H9 (cell line): ENCODE measurements at regions not wholly inside any gene's neighbourhood (a gene's known extent, or its start where the extent isn't known, plus 50 kb on each side); places are given as distances from the start of the nearest gene placed in this dataset.

Experiments
- DNase-seq: peaks from one replicate; pipeline ENCODE4 v3.0.0-alpha.2; 2017
- H2AFZ ChIP-seq: one replicate; pipeline ENCODE4 v1.6.1; 2013; ENCODE audit warnings: mild to moderate bottlenecking, low read length, control low read depth, moderate library complexity
- H2AK5ac ChIP-seq: 2 replicates; pipeline ENCODE4 v1.6.1; 2013; ENCODE audit warnings: low read length, control low read depth, mixed read lengths; ENCODE audit not compliant: insufficient read length
- H2BK120ac ChIP-seq: one replicate; pipeline ENCODE4 v1.6.1; 2013; ENCODE audit warnings: low read depth, mild to moderate bottlenecking, low read length, control low read depth, inconsistent platforms; ENCODE audit not compliant: poor library complexity, severe bottlenecking
- H2BK12ac ChIP-seq: 2 replicates; pipeline ENCODE4 v1.6.1; 2013; ENCODE audit warnings: low read length, control low read depth, mixed read lengths, low read depth; ENCODE audit not compliant: insufficient read length
- H2BK15ac ChIP-seq: 2 replicates; pipeline ENCODE4 v1.6.1; 2013; ENCODE audit warnings: low read depth, low read length, control low read depth
- H2BK20ac ChIP-seq: one replicate; pipeline ENCODE4 v1.6.1; 2013; ENCODE audit warnings: low read depth, mild to moderate bottlenecking, low read length, control low read depth, inconsistent platforms; ENCODE audit not compliant: poor library complexity, severe bottlenecking
- H2BK5ac ChIP-seq: 2 replicates; pipeline ENCODE4 v1.6.1; 2013; ENCODE audit warnings: low read length, control low read depth, mixed read lengths; ENCODE audit not compliant: insufficient read length
- H3K14ac ChIP-seq: 2 replicates; pipeline ENCODE4 v1.6.1; 2013; ENCODE audit warnings: low read length, control low read depth; ENCODE audit not compliant: insufficient read depth
- H3K18ac ChIP-seq: 2 replicates; pipeline ENCODE4 v1.6.1; 2013; ENCODE audit warnings: low read depth, mild to moderate bottlenecking, mixed read lengths, low read length, control low read depth; ENCODE audit not compliant: insufficient read length
- H3K23ac ChIP-seq: 2 replicates; pipeline ENCODE4 v1.6.1; 2013; ENCODE audit warnings: low read length, control low read depth, mixed read lengths, low read depth; ENCODE audit not compliant: insufficient read length
- H3K23me2 ChIP-seq: 2 replicates; pipeline ENCODE4 v1.6.1; 2013; ENCODE audit warnings: low read depth, mild to moderate bottlenecking, mixed read lengths, low read length, control low read depth; ENCODE audit not compliant: insufficient read length, poor library complexity, severe bottlenecking
- H3K27ac ChIP-seq: 2 replicates; pipeline ENCODE4 v1.5.1; 2013; ENCODE audit warnings: low read length, control low read depth, mixed read lengths, low read depth; ENCODE audit not compliant: insufficient read length
- H3K27me3 ChIP-seq: 2 replicates; pipeline ENCODE4 v1.6.1; 2013; ENCODE audit warnings: low read length, control low read depth, inconsistent platforms; ENCODE audit not compliant: insufficient read depth
- H3K4ac ChIP-seq: 2 replicates; pipeline ENCODE4 v1.6.1; 2013; ENCODE audit warnings: low read depth, mild to moderate bottlenecking, control low read depth, inconsistent platforms, low read length, moderate library complexity
- H3K4me1 ChIP-seq: 2 replicates; pipeline ENCODE4 v1.6.1; 2013; ENCODE audit warnings: low read length, control low read depth, inconsistent platforms; ENCODE audit not compliant: insufficient read depth
- H3K4me2 ChIP-seq: 2 replicates; pipeline ENCODE4 v1.6.1; 2013; ENCODE audit warnings: low read length, control low read depth, mixed read lengths; ENCODE audit not compliant: insufficient read length, insufficient read depth
- H3K56ac ChIP-seq: 2 replicates; pipeline ENCODE4 v1.6.1; 2013; ENCODE audit warnings: low read depth, mild to moderate bottlenecking, mixed read lengths, low read length, control low read depth; ENCODE audit not compliant: insufficient read length
- H3K79me1 ChIP-seq: 2 replicates; pipeline ENCODE4 v1.6.1; 2013; ENCODE audit warnings: low read depth, mild to moderate bottlenecking, moderate library complexity, low read length, control low read depth, inconsistent platforms; ENCODE audit not compliant: insufficient read depth, poor library complexity, severe bottlenecking
- H3K79me2 ChIP-seq: 2 replicates; pipeline ENCODE4 v1.6.1; 2013; ENCODE audit warnings: low read length, control low read depth, inconsistent platforms; ENCODE audit not compliant: insufficient read depth
- H3K9ac ChIP-seq: 2 replicates; pipeline ENCODE4 v1.6.1; 2013; ENCODE audit warnings: low read length, control low read depth, mixed read lengths; ENCODE audit not compliant: insufficient read length; ENCODE audit errors: extremely low read depth
- H3K9me3 ChIP-seq: one replicate; pipeline ENCODE4 v1.6.1; 2013; ENCODE audit warnings: low read depth, low read length, inconsistent platforms; ENCODE audit not compliant: control insufficient read depth
- H3T11ph ChIP-seq: one replicate; pipeline ENCODE4 v1.6.1; 2013; ENCODE audit warnings: mild to moderate bottlenecking, low read length, control low read depth, inconsistent platforms
- H4K20me1 ChIP-seq: one replicate; pipeline ENCODE4 v1.6.1; 2013; ENCODE audit not compliant: control insufficient read depth, insufficient read length, insufficient read depth
- H4K5ac ChIP-seq: 2 replicates; pipeline ENCODE4 v1.6.1; 2013; ENCODE audit warnings: low read depth, mild to moderate bottlenecking, mixed read lengths, low read length, control low read depth; ENCODE audit not compliant: insufficient read length
- H4K8ac ChIP-seq: replicated peaks from 2 replicates; pipeline ENCODE4 v1.6.1; 2013; ENCODE audit warnings: low read length, control low read depth, mixed read lengths, low read depth; ENCODE audit not compliant: insufficient read length
- H4K91ac ChIP-seq: 2 replicates; pipeline ENCODE4 v1.6.1; 2013; ENCODE audit warnings: low read depth, mild to moderate bottlenecking, moderate library complexity, mixed read lengths, low read length, control low read depth; ENCODE audit not compliant: insufficient read length
- H3K27ac Mint-ChIP-seq, 3 experiments: 2 replicates in 2 of 3; 3 replicates in 1 of 3; pipeline ENCODE4 v1.8.0; 2020 to 2021; ENCODE audit warnings: mixed read lengths in 3 of 3, mild to moderate bottlenecking in 1 of 3, moderate library complexity in 1 of 3
- H3K27me3 Mint-ChIP-seq: 2 replicates; pipeline ENCODE4 v1.8.0; 2021; ENCODE audit warnings: low read depth, mild to moderate bottlenecking, moderate library complexity, mixed read lengths
- H3K36me3 Mint-ChIP-seq, 3 experiments: 2 replicates in 2 of 3; 3 replicates in 1 of 3; pipeline ENCODE4 v1.8.0; 2020 to 2021; ENCODE audit warnings: low read depth in 3 of 3, mixed read lengths in 3 of 3; ENCODE audit not compliant: insufficient read depth in 1 of 3
- H3K4me1 Mint-ChIP-seq, 2 experiments: 2 replicates each; pipeline ENCODE4 v1.8.0; 2020; ENCODE audit warnings: mixed read lengths in 2 of 2
- H3K4me3 Mint-ChIP-seq, 2 experiments: 2 replicates in 1 of 2; 3 replicates in 1 of 2; pipeline ENCODE4 v1.8.0; 2020 to 2021; ENCODE audit warnings: mild to moderate bottlenecking in 2 of 2, mixed read lengths in 2 of 2, moderate library complexity in 1 of 2
- H3K9me3 Mint-ChIP-seq, 2 experiments: 2 replicates in 1 of 2; 3 replicates in 1 of 2; pipeline ENCODE4 v1.8.0; 2020; ENCODE audit warnings: mild to moderate bottlenecking in 2 of 2, mixed read lengths in 2 of 2, moderate library complexity in 1 of 2
- WGBS: extraction: QIAGEN DNeasy Blood & Tissue Kit; methylation state at CpG from one replicate; pipeline ENCODE4 v1.1.7; 2013; ENCODE audit warnings: missing lambda C conversion rate, low lambda C conversion rate, mixed read lengths; ENCODE audit not compliant: insufficient read length; ENCODE audit errors: extremely low coverage; 5-methylcytosine and 5-hydroxymethylcytosine counted together
- TF ChIP-seq, protein P1 (sequence below): fragments of 200-600 bp; sonication (generic); conservative IDR thresholded peaks from 3 replicates; pipeline ENCODE4 v1.8.0; 2021; ENCODE audit warnings: antibody characterized with exemption, mild to moderate bottlenecking

GRCh38 chr3:25035526-25035925, 392.5 kb upstream of the RARB start:
- H2BK12ac ChIP-seq = no peak overlapping the region
- H3K4me3 Mint-ChIP-seq = no peak overlapping the region
- no peak overlapping the region for H3K14ac ChIP-seq
- TF ChIP-seq, protein P1, sequence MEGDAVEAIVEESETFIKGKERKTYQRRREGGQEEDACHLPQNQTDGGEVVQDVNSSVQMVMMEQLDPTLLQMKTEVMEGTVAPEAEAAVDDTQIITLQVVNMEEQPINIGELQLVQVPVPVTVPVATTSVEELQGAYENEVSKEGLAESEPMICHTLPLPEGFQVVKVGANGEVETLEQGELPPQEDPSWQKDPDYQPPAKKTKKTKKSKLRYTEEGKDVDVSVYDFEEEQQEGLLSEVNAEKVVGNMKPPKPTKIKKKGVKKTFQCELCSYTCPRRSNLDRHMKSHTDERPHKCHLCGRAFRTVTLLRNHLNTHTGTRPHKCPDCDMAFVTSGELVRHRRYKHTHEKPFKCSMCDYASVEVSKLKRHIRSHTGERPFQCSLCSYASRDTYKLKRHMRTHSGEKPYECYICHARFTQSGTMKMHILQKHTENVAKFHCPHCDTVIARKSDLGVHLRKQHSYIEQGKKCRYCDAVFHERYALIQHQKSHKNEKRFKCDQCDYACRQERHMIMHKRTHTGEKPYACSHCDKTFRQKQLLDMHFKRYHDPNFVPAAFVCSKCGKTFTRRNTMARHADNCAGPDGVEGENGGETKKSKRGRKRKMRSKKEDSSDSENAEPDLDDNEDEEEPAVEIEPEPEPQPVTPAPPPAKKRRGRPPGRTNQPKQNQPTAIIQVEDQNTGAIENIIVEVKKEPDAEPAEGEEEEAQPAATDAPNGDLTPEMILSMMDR = no peak
- no peaks in the 10 kb centered on the region for H4K20me1 ChIP-seq
- no peak overlapping the region for H3T11ph ChIP-seq
- WGBS = no CpG with 5 or more reads among the region's 1 CpG
- DNase-seq = no peak
- no peaks in the 10 kb centered on the region for H3K79me2 ChIP-seq
- no peak overlapping the region for H4K5ac ChIP-seq
- H3K27me3 Mint-ChIP-seq = peaks cover 2% of the 10 kb centered on the region; the same call in 1 of the 2 replicates
- H2AFZ ChIP-seq = no peak overlapping the region
- no peak overlapping the region for H2BK120ac ChIP-seq
- H3K4me1 ChIP-seq = no peaks in the 10 kb centered on the region
- no peak overlapping the region for H2AK5ac ChIP-seq
- no peak overlapping the region for H2BK20ac ChIP-seq
- H3K79me1 ChIP-seq = no peaks in the 10 kb centered on the region
- H3K4me1 Mint-ChIP-seq = peaks cover 2 to 10% of the 10 kb centered on the region in 2 experiments; a peak in 2 of 4 replicates
- no peaks in the 10 kb centered on the region for H3K9me3 Mint-ChIP-seq
- H2BK5ac ChIP-seq = no peak overlapping the region
- no peak overlapping the region for H2BK15ac ChIP-seq
- no peaks in the 10 kb centered on the region for H3K9me3 ChIP-seq
- H3K27ac ChIP-seq = no peak overlapping the region
- no peak overlapping the region for H3K4ac ChIP-seq
- no peaks in the 10 kb centered on the region for H3K36me3 Mint-ChIP-seq
- no peak overlapping the region for H3K23ac ChIP-seq
- no peaks in the 10 kb centered on the region for H3K23me2 ChIP-seq
- H3K9ac ChIP-seq = no peak overlapping the region
- H3K56ac ChIP-seq = no peak overlapping the region
- no peak overlapping the region for H3K4me2 ChIP-seq
- no peaks in the 10 kb centered on the region for H3K27me3 ChIP-seq
- no peak overlapping the region for H3K27ac Mint-ChIP-seq
- no peak overlapping the region for H4K8ac ChIP-seq
- H3K18ac ChIP-seq = no peak overlapping the region
- H4K91ac ChIP-seq = no peak overlapping the region
